Osteoblast (primary cell): ENCODE measurements at regions not wholly inside any gene's neighbourhood (a gene's known extent, or its start where the extent isn't known, plus 50 kb on each side); places are given as distances from the start of the nearest gene placed in this dataset.

Source experiments
- DNase-seq: peaks from one replicate; pipeline ENCODE4 v3.0.0; 2011; ENCODE audit warnings: low spot score, mixed read lengths; ENCODE audit not compliant: insufficient read length; ENCODE audit errors: missing footprints
- H2AFZ ChIP-seq: 2 replicates; pipeline ENCODE4 v1.6.0; 2011; ENCODE audit warnings: mild to moderate bottlenecking, low read length
- H3K27ac ChIP-seq: 2 replicates; pipeline ENCODE4 v1.5.1; 2011; ENCODE audit warnings: mild to moderate bottlenecking, low read depth, low read length, moderate library complexity
- H3K27me3 ChIP-seq: 2 replicates; pipeline ENCODE4 v1.6.0; 2012; ENCODE audit warnings: mild to moderate bottlenecking, control low read depth, inconsistent platforms, low read length, moderate library complexity; ENCODE audit not compliant: insufficient read depth
- H3K36me3 ChIP-seq: 2 replicates; pipeline ENCODE4 v1.5.1; 2011; ENCODE audit warnings: mild to moderate bottlenecking, low read length, control low read depth, moderate library complexity; ENCODE audit not compliant: insufficient read depth
- H3K4me1 ChIP-seq: 2 replicates; pipeline ENCODE4 v1.5.1; 2011; ENCODE audit warnings: mild to moderate bottlenecking, low read length, control low read depth, moderate library complexity; ENCODE audit not compliant: insufficient read depth
- H3K4me2 ChIP-seq: 2 replicates; pipeline ENCODE4 v1.6.0; 2011; ENCODE audit warnings: mild to moderate bottlenecking, low read length; ENCODE audit not compliant: insufficient read depth
- H3K4me3 ChIP-seq: fragments of 200-600 bp; sonication (generic); 3 replicates; pipeline ENCODE4 v1.5.1; 2012; ENCODE audit warnings: mild to moderate bottlenecking, low read length, inconsistent platforms; ENCODE audit not compliant: insufficient read depth
- H3K79me2 ChIP-seq: 2 replicates; pipeline ENCODE4 v1.6.0; 2012; ENCODE audit warnings: mild to moderate bottlenecking, low read length, control low read depth, inconsistent platforms; ENCODE audit not compliant: insufficient read depth
- H3K9me3 ChIP-seq: 2 replicates; pipeline ENCODE4 v1.5.1; 2011; ENCODE audit warnings: low read depth, low read length, control low read depth
- H4K20me1 ChIP-seq: 2 replicates; pipeline ENCODE4 v1.6.0; 2012; ENCODE audit warnings: mild to moderate bottlenecking, low read length, control low read depth; ENCODE audit not compliant: insufficient read depth
- CTCF ChIP-seq: IDR thresholded peaks from 2 replicates; pipeline ENCODE4 v1.5.1; 2011; ENCODE audit warnings: mild to moderate bottlenecking, low read depth, low read length, moderate library complexity; ENCODE audit errors: extremely low read depth

DNA sequence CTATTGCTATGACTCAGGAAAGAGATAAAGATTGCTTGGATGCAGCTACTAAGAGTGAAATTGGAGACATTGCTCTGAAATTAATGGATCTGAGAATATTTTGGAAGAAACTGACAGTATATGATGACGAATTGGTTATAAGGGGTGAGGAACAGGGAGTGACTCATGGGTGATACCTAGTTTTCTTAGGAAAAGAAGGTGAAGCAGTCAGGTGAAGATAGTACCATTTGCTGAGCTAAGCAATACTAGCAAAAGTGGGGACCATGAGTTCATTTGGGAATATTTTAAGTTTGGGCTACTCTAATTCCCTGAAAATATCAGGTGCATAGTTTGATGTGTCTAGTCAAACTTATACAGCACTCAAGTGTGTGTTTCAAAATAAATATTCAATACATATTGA, 260.1 kb upstream of the NFIA start:
- Histone ChIP-seq H3K4me1 (no peaks in the 10 kb centered on the region), H3K79me2 (no peaks in the 10 kb centered on the region), H2AFZ (no peak overlapping the region), H3K9me3 (no peaks in the 10 kb centered on the region), H3K36me3 (no peaks in the 10 kb centered on the region), H3K4me2 (no peak overlapping the region), H3K4me3 (no peak overlapping the region), H3K27me3 (no peaks in the 10 kb centered on the region), H4K20me1 (no peaks in the 10 kb centered on the region), H3K27ac (no peak overlapping the region)
- no peak for TF ChIP-seq CTCF
- DNase-seq, result no peak

DNA sequence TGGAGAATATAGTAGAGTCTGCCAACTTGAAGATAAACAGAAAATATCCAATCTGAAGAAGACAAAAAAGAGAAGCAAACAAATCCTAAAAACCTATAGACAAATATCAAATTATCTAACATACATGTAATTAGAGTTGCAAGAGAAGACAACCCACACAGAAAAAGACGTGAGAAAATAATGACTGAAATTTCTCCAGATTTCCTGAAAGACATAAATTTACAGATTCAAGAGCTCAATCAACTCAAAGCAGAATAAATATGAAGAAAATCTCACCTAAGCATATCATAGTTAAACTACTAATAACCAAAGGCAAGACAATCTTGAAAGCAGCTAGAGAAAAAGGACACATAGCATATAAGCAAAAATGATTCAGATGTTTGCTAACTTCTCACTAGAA, 261.2 kb upstream of the NFIA start:
- H3K9me3 ChIP-seq, result no peaks in the 10 kb centered on the region
- no peak for TF ChIP-seq CTCF

DNA sequence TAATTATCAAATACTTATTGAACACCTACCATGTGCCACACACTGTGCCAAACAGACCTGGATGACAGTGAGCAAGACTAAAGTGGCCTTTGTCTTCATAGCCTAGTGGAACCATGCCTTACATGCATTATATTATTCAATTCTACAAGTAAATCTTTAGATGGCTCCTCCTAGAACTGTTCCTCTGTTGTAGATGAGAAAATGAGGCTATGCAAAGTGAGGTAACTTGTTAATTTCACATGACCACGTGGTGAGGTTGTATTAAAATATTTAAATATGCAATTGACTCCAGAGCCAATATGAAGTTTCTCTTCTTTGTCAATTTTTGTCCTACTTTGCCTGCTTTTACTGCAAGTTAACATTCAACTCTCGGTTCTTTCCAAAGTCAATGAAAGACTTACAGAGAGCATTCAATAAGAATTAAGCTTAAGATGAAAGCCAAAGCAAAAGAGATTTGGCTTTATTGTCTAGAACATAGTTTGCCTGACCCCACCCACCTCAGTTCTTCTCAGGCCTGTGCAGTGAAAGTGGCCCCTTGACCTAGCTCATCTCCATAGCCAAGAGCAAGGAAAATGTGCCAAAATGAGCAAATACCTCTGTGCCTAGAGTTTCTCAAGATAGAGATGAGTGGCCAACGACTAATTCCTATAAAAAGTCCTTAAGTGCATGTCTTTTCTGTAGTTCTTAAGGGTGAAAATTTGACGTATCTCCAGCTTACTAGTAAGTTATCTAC, 263.2 kb upstream of the NFIA start:
- Histone ChIP-seq H3K4me3 (no peak overlapping the region), H3K79me2 (no peaks in the 10 kb centered on the region), H3K36me3 (no peaks in the 10 kb centered on the region), H3K4me1 (no peaks in the 10 kb centered on the region), H2AFZ (no peak overlapping the region), H3K27ac (no peak overlapping the region), H3K4me2 (no peak overlapping the region), H4K20me1 (no peaks in the 10 kb centered on the region), H3K27me3 (no peaks in the 10 kb centered on the region), H3K9me3 (no peaks in the 10 kb centered on the region)
- DNase-seq, result no peak
- no peak for TF ChIP-seq CTCF

More for the DNA sequence above, 261.2 kb upstream of the NFIA start:
- DNase-seq, result no peak
- Histone ChIP-seq H3K27me3 (no peaks in the 10 kb centered on the region), H3K79me2 (no peaks in the 10 kb centered on the region), H3K27ac (no peak overlapping the region), H3K4me3 (no peak overlapping the region), H3K36me3 (no peaks in the 10 kb centered on the region), H2AFZ (no peak overlapping the region), H3K4me2 (no peak overlapping the region), H3K4me1 (no peaks in the 10 kb centered on the region), H4K20me1 (no peaks in the 10 kb centered on the region)

- H3K4me3 ChIP-seq, result no peak overlapping the region
- H3K9me3 ChIP-seq, result no peaks in the 10 kb centered on the region
- H3K4me2 ChIP-seq, result no peak overlapping the region
- TF ChIP-seq CTCF, result no peak
- no peak overlapping the region for H3K27ac ChIP-seq
- no peaks in the 10 kb centered on the region for H3K27me3 ChIP-seq
- H2AFZ ChIP-seq, result no peak overlapping the region
- no peaks in the 10 kb centered on the region for H3K36me3 ChIP-seq
- no peaks in the 10 kb centered on the region for H4K20me1 ChIP-seq
- no peaks in the 10 kb centered on the region for H3K4me1 ChIP-seq
- DNase-seq, result no peak
- no peaks in the 10 kb centered on the region for H3K79me2 ChIP-seq
Observed at GRCh38 chr1:60813071-60813470, 269.3 kb upstream of the NFIA start.
